ENCODE measurements at regions not wholly inside any gene's neighbourhood (a gene's known extent, or its start where the extent isn't known, plus 50 kb on each side); places are given as distances from the start of the nearest gene placed in this dataset.

DNA sequence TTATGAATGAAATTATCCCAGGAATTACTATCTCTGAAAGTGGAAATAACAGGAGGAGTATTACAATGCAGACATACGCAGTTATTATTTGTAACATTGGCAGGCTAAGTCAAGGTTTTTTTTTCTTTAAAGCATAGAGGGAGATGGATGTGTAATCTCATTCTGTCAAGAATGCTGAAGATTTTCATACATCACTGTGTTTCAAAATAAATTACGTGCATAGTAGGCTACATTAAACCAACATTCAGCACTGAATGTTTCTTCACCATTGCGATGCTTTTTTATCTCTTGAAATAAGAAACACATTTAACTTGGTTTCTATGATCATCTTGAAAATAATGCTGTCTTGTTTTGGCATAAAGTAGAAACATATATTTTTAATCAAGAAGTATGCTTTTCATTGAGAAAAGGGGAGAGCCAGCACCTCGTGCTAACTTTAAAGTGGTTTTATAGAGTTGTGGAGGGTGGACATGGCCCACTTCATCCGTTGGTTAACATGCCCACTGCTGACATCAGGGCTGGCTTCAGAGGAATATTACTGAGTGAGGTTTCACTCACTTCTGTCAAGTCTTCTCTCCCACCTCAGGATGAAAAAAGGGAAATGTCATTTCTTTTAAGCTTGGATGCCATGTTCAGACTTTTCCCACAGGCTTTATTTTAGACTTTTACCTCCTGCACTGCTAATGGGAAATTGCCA lies 203.6 kb upstream of the MEF2C start:
- TF ChIP-seq CTCF (IDR thresholded peaks at IDR 0.05) (no peak), EP300 (IDR thresholded peaks at IDR 0.05) (no peak), POLR2A (IDR thresholded peaks at IDR 0.05) (no peak)
